Nephron (organoid): ENCODE measurements at regions not wholly inside any gene's neighbourhood (a gene's known extent, or its start where the extent isn't known, plus 50 kb on each side); places are given as distances from the start of the nearest gene placed in this dataset.

Source experiments
- H3K27ac Mint-ChIP-seq, 3 experiments: 2 replicates each; pipeline ENCODE4 v1.8.0; 2020; ENCODE audit warnings: mixed read lengths in 3 of 3, mild to moderate bottlenecking in 2 of 3, moderate library complexity in 1 of 3
- H3K27me3 Mint-ChIP-seq: 2 replicates; pipeline ENCODE4 v1.8.0; 2021; ENCODE audit warnings: low read depth, mild to moderate bottlenecking, moderate library complexity, mixed read lengths
- H3K36me3 Mint-ChIP-seq: 2 replicates; pipeline ENCODE4 v1.8.0; 2020; ENCODE audit warnings: low read depth, mixed read lengths
- H3K4me1 Mint-ChIP-seq: 2 replicates; pipeline ENCODE4 v1.8.0; 2020; ENCODE audit warnings: mixed read lengths
- H3K4me3 Mint-ChIP-seq, 3 experiments: 2 replicates each; pipeline ENCODE4 v1.8.0; 2020; ENCODE audit warnings: mild to moderate bottlenecking in 3 of 3, mixed read lengths in 3 of 3, moderate library complexity in 2 of 3
- H3K9me3 Mint-ChIP-seq: 2 replicates; pipeline ENCODE4 v1.8.0; 2020; ENCODE audit warnings: mixed read lengths
- CTCF ChIP-seq, 3 experiments: fragments of 200-600 bp; sonication (generic); IDR thresholded peaks; one replicate each; pipeline ENCODE4 v1.5.0; 2021; ENCODE audit warnings: antibody characterized with exemption in 3 of 3; ENCODE audit not compliant: unreplicated experiment in 3 of 3

GRCh38 chr18:78554944-78555608 is 424.5 kb upstream of the SALL3 start:
- H3K9me3 Mint-ChIP-seq, result peaks cover 15% of the 10 kb centered on the region
- H3K27me3 Mint-ChIP-seq, result peaks cover 14% of the 10 kb centered on the region
- no peak for TF ChIP-seq CTCF (IDR thresholded peaks at IDR 0.05; ENCODE audit: unreplicated experiment in 3 of 3)
- H3K4me3 Mint-ChIP-seq, result no peak overlapping the region
- no peaks in the 10 kb centered on the region for H3K36me3 Mint-ChIP-seq
- no peaks in the 10 kb centered on the region for H3K4me1 Mint-ChIP-seq
- no peak overlapping the region for H3K27ac Mint-ChIP-seq

GRCh38 chr18:78557371-78557770 is 422.2 kb upstream of the SALL3 start:
- peaks cover 15% of the 10 kb centered on the region for H3K9me3 Mint-ChIP-seq
- H3K4me3 Mint-ChIP-seq, result no peak overlapping the region
- TF ChIP-seq CTCF (IDR thresholded peaks at IDR 0.05; ENCODE audit: unreplicated experiment in 3 of 3), result no peak
- H3K36me3 Mint-ChIP-seq, result no peaks in the 10 kb centered on the region
- H3K4me1 Mint-ChIP-seq, result no peaks in the 10 kb centered on the region
- peaks cover 26% of the 10 kb centered on the region for H3K27me3 Mint-ChIP-seq
- no peak overlapping the region for H3K27ac Mint-ChIP-seq

GRCh38 chr18:78558101-78558810 is 421.4 kb upstream of the SALL3 start:
- no peaks in the 10 kb centered on the region for H3K36me3 Mint-ChIP-seq
- H3K27ac Mint-ChIP-seq, result no peak overlapping the region
- H3K9me3 Mint-ChIP-seq, result peaks cover 15% of the 10 kb centered on the region
- no peaks in the 10 kb centered on the region for H3K4me1 Mint-ChIP-seq
- H3K27me3 Mint-ChIP-seq, result peaks cover 26% of the 10 kb centered on the region
- TF ChIP-seq CTCF (IDR thresholded peaks at IDR 0.05; ENCODE audit: unreplicated experiment in 3 of 3), result no peak
- no peak overlapping the region for H3K4me3 Mint-ChIP-seq

GRCh38 chr18:78558948-78559347 is 420.7 kb upstream of the SALL3 start:
- Mint-ChIP-seq H3K27ac (no peak overlapping the region), H3K9me3 (peaks cover 15% of the 10 kb centered on the region), H3K36me3 (no peaks in the 10 kb centered on the region), H3K27me3 (peaks cover 26% of the 10 kb centered on the region), H3K4me3 (no peak overlapping the region), H3K4me1 (no peaks in the 10 kb centered on the region)
- no peak for TF ChIP-seq CTCF (IDR thresholded peaks at IDR 0.05; ENCODE audit: unreplicated experiment in 3 of 3)

- H3K4me3 Mint-ChIP-seq, result no peak overlapping the region
- TF ChIP-seq CTCF (IDR thresholded peaks at IDR 0.05; ENCODE audit: unreplicated experiment in 3 of 3), result no peak
- H3K9me3 Mint-ChIP-seq, result peaks cover 10% of the 10 kb centered on the region
- no peak overlapping the region for H3K27ac Mint-ChIP-seq
- peaks cover 26% of the 10 kb centered on the region for H3K27me3 Mint-ChIP-seq
- no peaks in the 10 kb centered on the region for H3K4me1 Mint-ChIP-seq
- H3K36me3 Mint-ChIP-seq, result no peaks in the 10 kb centered on the region
Measured at GRCh38 chr18:78559584-78559983, 420.0 kb upstream of the SALL3 start.
